Body of pancreas (tissue), 4 donors: ENCODE measurements at regions not wholly inside any gene's neighbourhood (a gene's known extent, or its start where the extent isn't known, plus 50 kb on each side); places are given as distances from the start of the nearest gene placed in this dataset.

ENCODE experiments used
- ATAC-seq: fragments of 150-250 bp; one replicate; pipeline ENCODE4 v1.9.1; 2016
- DNase-seq, 4 donors: peaks; one replicate each; pipeline ENCODE4 v3.0.0-alpha.2; 2019
- H3K27ac ChIP-seq, 4 donors: fragments of 200-600 bp; sonication (generic); 1 replicate in 3 of 4; 2 replicates in 1 of 4; pipeline versions ENCODE4 v1.5.1 to v1.6.1; 2016 to 2019; ENCODE audit warnings: mild to moderate bottlenecking in 1 of 4, mixed read lengths in 1 of 4, moderate library complexity in 1 of 4
- H3K27me3 ChIP-seq, 2 donors: fragments of 200-600 bp; sonication (generic); one replicate each; pipeline ENCODE4 v1.6.0; 2016; ENCODE audit warnings: mild to moderate bottlenecking in 1 of 2
- H3K36me3 ChIP-seq, 2 donors: fragments of 200-600 bp; sonication (generic); replicated peaks in 1 of 2; 2 replicates each; pipeline ENCODE4 v1.5.1; 2016; ENCODE audit warnings: low read depth in 2 of 2; ENCODE audit not compliant: insufficient read depth in 1 of 2
- H3K4me1 ChIP-seq: fragments of 200-600 bp; sonication (generic); one replicate; pipeline ENCODE4 v1.6.0; 2016
- H3K4me3 ChIP-seq, 2 donors: fragments of 200-600 bp; sonication (generic); 1 replicate in 1 of 2; 2 replicates in 1 of 2; pipeline ENCODE4 v1.5.1; 2016 to 2019
- H3K9me3 ChIP-seq, 3 donors: fragments of 200-600 bp; sonication (generic); 1 replicate in 2 of 3; 2 replicates in 1 of 3; pipeline ENCODE4 v1.5.1; 2016
- POLR2A ChIP-seq, 3 donors: fragments of 450-650 bp; IDR thresholded peaks; one replicate each; pipeline ENCODE4 v1.6.1; 2016; ENCODE audit warnings: antibody characterized with exemption in 3 of 3, mild to moderate bottlenecking in 2 of 3
- WGBS, 2 donors: methylation state at CpG; one replicate each; pipeline ENCODE4 v1.1.5; 2017; 5-methylcytosine and 5-hydroxymethylcytosine counted together
- intact Hi-C: fragments of 100-400 bp; cut with DNase I; formaldehyde crosslinking; loops from one replicate; pipeline ENCODE4 v1.15.1; 2023
- TF ChIP-seq, protein P1 (sequence below), 7 experiments: fragments of 450-650 bp in 4 of 7; fragments of 200-600 bp in 3 of 7; sonication (generic) in 3 of 7; IDR thresholded peaks; one replicate each; pipeline ENCODE4 v1.5.1; 2016 to 2019; ENCODE audit warnings: antibody characterized with exemption in 7 of 7

- intact Hi-C loops: no loop called here
- Histone ChIP-seq H3K4me3 (no peak overlapping the region), H3K4me1 (no peaks in the 10 kb centered on the region), H3K9me3 (no peaks in the 10 kb centered on the region), H3K36me3 (no peaks in the 10 kb centered on the region), H3K27ac (no peak overlapping the region), H3K27me3 (no peaks in the 10 kb centered on the region)
- TF ChIP-seq POLR2A (IDR thresholded peaks at IDR 0.05): no peak
- TF ChIP-seq, protein P1, sequence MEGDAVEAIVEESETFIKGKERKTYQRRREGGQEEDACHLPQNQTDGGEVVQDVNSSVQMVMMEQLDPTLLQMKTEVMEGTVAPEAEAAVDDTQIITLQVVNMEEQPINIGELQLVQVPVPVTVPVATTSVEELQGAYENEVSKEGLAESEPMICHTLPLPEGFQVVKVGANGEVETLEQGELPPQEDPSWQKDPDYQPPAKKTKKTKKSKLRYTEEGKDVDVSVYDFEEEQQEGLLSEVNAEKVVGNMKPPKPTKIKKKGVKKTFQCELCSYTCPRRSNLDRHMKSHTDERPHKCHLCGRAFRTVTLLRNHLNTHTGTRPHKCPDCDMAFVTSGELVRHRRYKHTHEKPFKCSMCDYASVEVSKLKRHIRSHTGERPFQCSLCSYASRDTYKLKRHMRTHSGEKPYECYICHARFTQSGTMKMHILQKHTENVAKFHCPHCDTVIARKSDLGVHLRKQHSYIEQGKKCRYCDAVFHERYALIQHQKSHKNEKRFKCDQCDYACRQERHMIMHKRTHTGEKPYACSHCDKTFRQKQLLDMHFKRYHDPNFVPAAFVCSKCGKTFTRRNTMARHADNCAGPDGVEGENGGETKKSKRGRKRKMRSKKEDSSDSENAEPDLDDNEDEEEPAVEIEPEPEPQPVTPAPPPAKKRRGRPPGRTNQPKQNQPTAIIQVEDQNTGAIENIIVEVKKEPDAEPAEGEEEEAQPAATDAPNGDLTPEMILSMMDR (IDR thresholded peaks at IDR 0.05): no peak
- WGBS, 2 donors: 70 to 74% methylated on average over 12 to 14 of the region's 14 CpGs
- DNase-seq (no peak), ATAC-seq (no peak)
Observed at GRCh38 chr3:75136100-75136897, 521.8 kb upstream of the CNTN3 start.

GRCh38 chr3:75138345-75138744 is 523.9 kb upstream of the CNTN3 start:
- H3K9me3 ChIP-seq: no peaks in the 10 kb centered on the region
- no peak overlapping the region for H3K27ac ChIP-seq
- intact Hi-C loops: no loop called here
- 78 to 84% methylated on average over 7 of the region's 7 CpGs for WGBS, 2 donors
- TF ChIP-seq, protein P1 (IDR thresholded peaks at IDR 0.05): no peak
- no peak for TF ChIP-seq POLR2A (IDR thresholded peaks at IDR 0.05)
- H3K4me1 ChIP-seq: no peaks in the 10 kb centered on the region
- no peak overlapping the region for H3K4me3 ChIP-seq
- H3K27me3 ChIP-seq: no peaks in the 10 kb centered on the region
- DNase-seq (no peak), ATAC-seq (no peak)
- no peaks in the 10 kb centered on the region for H3K36me3 ChIP-seq

DNA sequence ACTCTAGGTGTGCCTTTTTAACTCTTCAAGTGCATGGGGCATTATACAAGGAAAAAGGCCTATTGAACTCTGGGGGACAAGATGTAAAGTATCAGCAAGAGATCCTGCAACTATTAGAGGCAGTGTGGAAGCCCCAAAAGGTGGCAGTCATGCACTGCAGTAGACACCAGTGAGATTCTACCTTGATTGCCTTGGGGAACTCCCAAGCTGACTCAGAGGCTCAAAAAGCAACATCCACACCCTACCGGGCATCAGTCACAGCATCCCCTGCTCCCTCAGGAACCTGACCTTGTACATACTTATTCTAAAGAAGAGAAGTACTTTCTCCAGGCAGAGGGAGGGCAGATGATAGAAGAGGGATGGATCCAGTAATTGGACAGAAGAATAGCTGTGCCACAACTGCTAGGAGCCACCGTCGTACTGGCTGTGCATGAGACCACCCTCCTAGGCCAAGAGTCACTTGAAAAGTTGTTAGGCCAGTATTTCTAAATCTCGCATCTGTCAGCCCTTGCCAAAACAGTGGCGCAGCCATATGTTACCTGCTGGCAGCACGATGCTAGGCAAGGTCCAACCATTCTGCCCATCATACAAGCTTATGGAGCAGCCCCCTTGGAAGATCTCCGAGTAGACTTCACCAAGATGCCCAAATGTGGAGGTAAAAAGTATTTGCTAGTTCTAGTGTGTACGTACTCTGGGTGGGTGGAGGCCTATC is 523.1 kb upstream of the FRG2C start:
- peaks cover 0 to 4% (median 0%) of the 10 kb centered on the region in 3 donors for H3K9me3 ChIP-seq
- no peak overlapping the region for H3K4me3 ChIP-seq
- DNase-seq: no peak
- H3K27ac ChIP-seq: no peak overlapping the region
- H3K4me1 ChIP-seq: no peaks in the 10 kb centered on the region
- H3K36me3 ChIP-seq: no peaks in the 10 kb centered on the region
- no peak for TF ChIP-seq POLR2A (IDR thresholded peaks at IDR 0.05)
- TF ChIP-seq, protein P1 (IDR thresholded peaks at IDR 0.05): no peak
- intact Hi-C loops: no loop called here
- ATAC-seq: no peak
- no peaks in the 10 kb centered on the region for H3K27me3 ChIP-seq
- WGBS, 2 donors: 78 to 81% methylated on average over 8 of the region's 8 CpGs

- TF ChIP-seq, protein P1 (IDR thresholded peaks at IDR 0.05): no peak
- TF ChIP-seq POLR2A (IDR thresholded peaks at IDR 0.05): no peak
- Histone ChIP-seq H3K36me3 (no peaks in the 10 kb centered on the region), H3K27ac (no peak overlapping the region), H3K4me1 (no peaks in the 10 kb centered on the region), H3K27me3 (no peaks in the 10 kb centered on the region), H3K4me3 (no peak overlapping the region), H3K9me3 (peaks cover 0 to 4% (median 0%) of the 10 kb centered on the region in 3 donors)
- no peak for ATAC-seq
- DNase-seq: no peak
- WGBS, 2 donors: 88 to 92% methylated on average over 3 of the region's 3 CpGs
- intact Hi-C loops: no loop called here
Observed at GRCh38 chr3:75144406-75144805, 519.7 kb upstream of the FRG2C start.
